GM21447 (cell line): ENCODE measurements at regions not wholly inside any gene's neighbourhood (a gene's known extent, or its start where the extent isn't known, plus 50 kb on each side); places are given as distances from the start of the nearest gene placed in this dataset.
"Not testable (repeated sequence)": the region's sequence is repeated elsewhere in the genome, so short reads cannot be mapped to it uniquely, and the experiment has no call there.

ENCODE experiments used
- ATAC-seq: cut with Tn5 transposase; IDR thresholded peaks from one replicate; pipeline ENCODE4 v1.9.1; 2021; ENCODE audit not compliant: unreplicated experiment

DNA sequence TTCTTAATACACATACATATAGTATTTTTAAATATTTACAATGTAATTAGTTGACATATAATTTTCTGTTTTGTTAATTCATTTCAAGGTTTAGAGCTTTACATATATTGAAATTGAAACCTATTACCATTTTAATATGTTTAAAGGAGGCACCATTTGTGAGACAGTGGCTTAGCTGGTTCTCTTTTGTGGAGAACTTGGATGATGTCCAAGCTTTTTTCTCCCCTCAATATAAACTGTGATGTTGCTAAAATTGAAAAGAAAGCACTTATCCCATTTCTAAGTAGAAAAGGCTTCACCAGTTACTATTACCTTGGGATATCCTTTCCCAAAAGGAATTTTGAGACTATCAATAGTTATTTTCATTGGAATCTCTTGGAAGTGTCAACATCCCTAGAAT lies 707.2 kb downstream of the NTRK3 start:
- no peak for ATAC-seq

DNA sequence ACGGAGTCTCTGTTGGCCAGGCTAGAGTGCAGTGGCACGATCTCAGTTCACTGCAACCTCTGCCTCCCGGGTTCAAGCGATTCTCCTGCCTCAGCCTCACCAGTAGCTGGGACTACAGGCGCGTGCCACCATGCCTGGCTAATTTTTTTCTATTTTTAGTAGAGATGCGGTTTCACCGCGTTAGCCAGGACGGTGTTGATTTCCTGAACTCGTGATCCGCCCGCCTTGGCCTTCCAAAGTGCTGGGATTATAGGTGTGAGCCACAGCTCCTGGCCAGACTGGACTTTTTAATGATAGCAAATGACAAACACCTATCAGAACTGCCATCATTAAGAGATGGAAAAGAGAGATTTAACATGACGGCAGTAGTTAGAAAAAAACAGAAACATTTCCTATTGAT lies 707.9 kb downstream of the NTRK3 start:
- not testable (repeated sequence) for ATAC-seq

DNA sequence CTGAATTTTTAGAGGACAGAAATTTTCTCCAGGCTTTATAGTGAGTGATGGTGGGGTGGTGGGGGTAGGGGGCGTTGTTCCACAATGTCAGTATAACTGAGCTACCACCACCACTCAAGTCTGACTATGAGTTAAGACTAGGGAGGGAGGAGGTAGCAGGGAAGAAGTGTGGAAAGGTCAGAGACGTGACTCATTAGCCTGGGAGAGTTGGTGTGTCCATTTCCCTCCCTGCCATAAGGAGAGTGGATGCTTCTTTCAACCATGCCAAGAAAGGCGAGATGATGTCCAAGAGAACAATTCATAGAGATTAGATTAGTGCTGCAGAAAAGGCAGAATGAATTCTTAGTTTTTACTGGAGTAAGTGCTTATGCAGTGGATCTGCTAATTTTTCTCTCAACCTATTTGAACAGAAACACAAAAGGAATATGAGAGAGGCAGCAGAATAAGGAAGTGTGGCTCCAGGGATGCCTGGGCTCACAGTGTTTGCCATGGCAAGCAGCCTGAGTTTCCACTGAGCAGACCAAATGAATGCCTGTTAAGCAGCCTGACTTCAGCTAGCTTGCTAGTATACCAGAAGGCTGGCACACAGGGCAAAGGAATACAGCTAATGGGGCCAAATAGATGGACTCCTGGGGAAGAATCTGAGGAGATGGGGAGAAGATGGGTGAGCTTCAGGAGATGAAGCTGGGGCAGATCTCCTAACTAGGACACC lies 708.9 kb downstream of the NTRK3 start:
- ATAC-seq: no peak

DNA sequence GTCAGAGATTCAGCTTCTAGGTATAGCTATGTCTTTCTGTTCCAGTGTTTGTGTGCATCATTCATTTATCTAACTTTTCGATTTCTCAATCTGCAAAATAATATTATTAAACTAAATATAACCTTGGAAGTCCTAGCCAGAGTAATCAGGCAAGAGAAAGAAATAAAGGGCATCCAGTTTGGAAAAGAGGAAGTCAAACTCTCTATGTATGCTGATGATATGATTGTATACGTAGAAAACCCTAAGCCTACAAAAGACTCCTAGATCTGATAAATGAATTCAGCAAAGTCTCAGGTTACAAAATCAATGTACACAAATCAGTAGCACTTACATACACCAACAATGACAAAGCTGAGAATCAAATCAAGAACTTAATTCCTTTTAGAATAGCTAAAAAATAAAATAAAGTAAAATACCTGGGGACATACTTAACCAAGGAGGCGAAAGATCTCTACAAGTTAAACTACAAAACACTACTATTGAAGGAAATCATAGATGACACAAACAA lies 718.2 kb downstream of the NTRK3 start:
- ATAC-seq: no peak

DNA sequence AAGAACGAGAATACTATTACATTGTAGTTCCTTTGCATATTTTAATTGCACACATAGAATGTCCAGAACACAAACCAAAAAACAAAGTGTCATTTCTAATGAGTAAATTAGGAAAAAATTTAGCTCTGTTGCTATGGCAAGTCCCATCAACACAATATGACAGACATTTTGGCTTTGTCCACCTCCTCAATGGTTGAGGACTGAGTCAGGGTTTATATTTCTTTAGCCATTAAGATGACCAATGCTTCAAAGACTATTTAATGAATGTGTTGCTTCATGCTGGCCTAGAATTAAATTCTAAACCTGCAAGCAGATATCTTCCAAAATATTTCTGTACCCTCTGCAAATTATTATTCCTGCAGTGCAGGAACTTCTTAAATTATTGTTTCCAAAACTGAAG lies 719.2 kb downstream of the NTRK3 start:
- no peak for ATAC-seq

DNA sequence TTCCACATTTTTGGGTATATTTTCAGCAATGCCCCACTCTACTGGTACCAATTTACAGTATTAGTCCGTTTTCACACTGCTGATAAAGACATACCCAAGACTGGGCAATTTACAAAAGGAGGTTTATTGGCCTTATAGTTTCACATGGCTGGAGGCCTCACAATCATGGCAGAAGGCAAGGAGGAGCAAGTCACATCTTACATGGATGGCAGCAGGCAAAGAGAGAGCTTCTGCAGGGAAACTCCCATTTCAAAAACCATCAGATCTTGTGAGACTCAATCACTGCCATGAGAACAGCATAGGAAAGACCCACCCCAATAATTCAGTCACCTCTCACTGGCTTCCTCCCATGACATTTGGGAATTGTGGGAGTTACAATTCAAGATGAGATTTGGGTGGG lies 722.9 kb downstream of the NTRK3 start:
- ATAC-seq: not testable (repeated sequence)

DNA sequence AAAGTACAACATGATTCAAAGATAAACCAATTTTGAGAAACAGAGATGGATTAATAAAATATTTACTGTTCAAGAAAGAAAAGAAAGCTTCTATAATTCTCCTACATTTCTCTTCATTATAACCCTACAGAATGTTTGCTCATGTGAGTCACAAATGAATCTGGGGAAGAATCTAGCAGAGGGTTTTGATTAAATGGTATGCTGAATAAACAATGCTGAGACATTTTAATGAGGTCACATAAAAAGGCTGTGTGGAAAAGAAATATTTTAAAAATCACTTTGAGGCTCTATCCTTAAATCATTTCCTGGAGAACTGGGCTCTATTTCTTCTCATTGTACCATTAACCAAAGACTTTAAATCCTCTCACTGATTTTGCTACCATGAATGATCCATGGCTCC lies 727.7 kb downstream of the NTRK3 start:
- no peak for ATAC-seq

DNA sequence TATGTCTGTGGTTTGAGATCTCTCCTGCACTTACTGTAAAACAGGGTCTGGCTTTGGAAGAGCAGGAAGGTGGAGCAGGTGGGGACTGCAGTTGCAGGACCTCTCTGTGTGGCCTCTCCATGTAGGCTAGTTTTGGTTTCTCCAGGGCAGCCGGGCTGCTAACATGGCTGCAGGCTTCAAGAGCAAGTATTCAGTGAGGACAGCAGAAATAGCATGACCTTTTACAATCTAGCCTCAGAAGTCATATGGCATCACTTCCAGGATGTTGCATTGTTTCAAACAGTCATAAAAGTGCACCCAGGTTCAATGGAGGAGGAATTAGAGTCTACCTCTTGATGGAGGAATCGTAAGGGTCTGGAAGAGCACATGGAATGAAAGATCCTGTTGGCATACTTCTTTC lies 728.7 kb downstream of the NTRK3 start:
- ATAC-seq: no peak

DNA sequence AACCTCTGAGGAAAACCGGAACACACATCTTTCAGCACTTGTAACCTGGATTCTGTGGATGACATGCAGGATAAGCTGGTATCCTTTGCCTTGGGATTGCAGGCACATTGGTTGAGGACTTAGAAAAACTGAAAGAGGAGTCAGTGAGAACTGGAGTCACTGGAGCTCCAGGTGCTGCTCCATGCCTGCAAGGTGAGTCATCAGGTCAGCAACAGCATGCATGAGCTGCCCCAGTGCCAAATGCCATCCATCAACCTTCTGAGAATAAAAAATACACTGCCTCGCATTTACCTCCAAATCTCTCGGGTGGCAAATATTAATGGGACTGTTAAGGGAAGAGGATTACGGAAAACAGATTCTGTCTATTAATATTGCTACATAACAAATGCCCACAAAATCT lies 729.1 kb downstream of the NTRK3 start:
- ATAC-seq: no peak

DNA sequence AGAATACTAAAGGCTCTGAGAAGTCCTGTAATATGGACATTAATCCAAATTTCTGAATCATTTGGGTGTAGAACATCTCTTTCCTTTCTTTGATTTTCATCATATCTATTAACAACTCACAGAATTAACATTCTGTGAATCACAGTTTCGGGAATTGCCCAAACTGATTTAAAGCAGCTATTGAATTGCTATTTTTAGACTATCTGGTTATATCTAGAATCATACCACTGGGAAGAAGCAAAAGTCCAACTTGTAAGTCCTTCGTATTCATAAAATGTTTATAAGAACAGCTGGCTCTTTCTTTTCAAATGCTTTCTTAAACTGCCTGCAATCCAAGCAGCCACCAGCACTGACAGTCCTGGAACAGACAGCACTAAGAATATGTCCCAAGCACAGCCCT lies 733.0 kb downstream of the NTRK3 start:
- ATAC-seq: no peak

DNA sequence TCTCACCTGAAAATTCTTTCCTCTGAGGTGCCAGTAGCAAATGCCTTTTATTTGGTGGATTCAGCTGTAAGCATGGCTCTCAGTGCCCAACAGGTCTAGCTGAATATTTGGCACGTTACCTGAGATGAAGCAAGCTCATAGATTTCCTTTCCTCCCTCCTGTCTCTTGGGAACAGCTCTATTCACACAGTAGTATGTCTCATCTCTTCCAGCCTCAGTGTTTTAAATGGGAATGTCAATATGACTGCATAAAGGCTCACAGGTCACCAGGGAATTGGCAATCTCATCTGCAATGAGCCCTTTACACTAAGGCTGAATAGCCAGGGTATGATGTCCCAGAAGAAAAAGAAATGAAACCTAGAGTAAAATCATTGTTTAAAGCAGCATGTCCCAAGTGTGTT lies 733.5 kb downstream of the NTRK3 start:
- ATAC-seq: no peak

DNA sequence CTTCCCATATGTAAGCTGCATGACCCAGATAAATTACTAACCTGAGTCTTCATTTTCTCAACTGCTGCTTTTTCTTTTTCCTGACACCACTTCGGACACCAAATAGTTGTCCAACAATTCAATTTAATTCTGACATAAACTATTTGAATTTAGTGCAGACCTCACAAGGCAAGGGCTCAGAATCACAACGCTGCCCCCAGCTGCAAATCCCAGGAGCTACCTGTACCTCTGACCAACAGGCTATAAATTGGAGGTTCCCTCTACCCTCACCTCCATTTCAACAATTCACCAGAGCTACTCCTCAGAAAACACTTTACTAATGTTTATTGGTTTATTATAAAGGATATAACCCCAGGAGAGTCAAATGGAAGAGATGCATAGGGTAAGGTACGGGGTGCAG lies 737.6 kb downstream of the NTRK3 start:
- no peak for ATAC-seq

DNA sequence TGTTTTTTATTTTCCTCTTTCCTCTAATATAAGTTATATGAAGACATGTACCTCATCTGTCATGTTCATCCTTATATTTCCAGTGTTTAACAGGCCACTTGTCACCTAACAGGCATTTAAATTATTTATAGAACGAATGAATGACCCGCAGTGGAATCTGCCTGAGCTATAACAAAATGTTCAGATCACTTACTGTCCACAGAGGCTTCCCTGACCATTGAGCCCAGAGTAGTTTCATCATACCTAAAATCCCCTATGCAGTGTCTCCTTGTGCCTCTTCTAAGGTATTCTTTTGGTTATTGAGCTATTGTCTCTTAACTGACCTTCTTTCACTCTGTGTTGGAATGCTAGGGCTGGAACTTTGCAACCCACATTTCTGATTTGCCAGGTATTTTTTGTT lies 748.5 kb downstream of the NTRK3 start:
- no peak for ATAC-seq

DNA sequence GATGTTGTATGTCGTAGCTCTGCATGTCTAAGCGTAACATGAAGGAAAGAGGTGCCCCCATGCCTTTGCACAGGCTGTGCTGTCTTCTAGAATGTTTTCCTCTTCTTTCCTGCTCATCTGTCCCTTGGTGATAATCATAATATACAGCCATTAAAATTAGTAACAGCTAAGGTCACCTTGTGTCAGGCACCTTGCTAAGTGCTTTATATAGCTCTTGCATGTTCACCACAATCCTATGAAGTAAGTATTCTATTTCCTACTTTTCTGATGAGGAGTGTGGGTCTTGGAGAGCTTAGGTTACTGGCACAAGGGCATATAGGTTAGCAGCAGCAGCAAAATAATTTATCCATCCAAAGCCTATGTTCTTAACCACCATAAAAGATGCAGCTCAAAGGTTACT lies 754.4 kb downstream of the NTRK3 start:
- ATAC-seq: no peak

DNA sequence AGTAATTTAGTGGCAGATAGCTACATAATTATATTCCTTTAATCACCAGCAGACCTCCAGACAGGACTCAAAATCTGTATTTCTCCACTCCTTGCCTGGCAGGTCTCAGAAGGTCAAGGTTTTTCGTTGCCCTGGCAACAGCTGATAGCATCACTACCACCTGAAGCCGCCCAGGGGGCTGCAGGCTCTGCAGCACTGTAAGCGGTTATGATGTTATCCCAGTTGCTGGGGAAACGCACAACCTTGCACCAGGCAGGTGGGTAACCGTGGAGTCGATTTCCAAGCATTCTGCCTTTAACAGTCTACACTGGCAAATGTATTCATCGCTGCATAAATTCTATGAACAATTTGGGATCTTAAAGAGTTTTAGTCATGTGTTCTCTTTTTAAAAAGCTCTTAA lies 756.3 kb downstream of the NTRK3 start:
- ATAC-seq: no peak

DNA sequence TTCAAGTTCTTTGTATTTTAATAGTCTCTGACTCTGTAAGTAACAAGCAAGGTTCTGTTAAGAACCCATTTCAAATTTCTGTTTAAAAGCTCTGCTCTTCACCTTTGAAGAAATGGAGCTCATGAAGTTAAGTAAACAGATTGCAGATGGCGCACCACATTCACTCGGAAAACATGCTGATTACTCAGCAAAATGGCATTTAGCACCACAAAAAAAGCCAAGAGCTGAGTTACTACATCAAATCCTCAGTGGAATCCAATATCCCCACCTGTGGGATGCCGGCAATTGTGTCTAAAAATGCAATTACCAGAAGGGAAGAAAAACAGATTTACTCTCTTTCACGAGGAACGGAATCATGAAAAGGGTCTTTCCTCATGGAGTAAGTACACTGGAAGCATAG lies 758.0 kb downstream of the NTRK3 start:
- no peak for ATAC-seq

DNA sequence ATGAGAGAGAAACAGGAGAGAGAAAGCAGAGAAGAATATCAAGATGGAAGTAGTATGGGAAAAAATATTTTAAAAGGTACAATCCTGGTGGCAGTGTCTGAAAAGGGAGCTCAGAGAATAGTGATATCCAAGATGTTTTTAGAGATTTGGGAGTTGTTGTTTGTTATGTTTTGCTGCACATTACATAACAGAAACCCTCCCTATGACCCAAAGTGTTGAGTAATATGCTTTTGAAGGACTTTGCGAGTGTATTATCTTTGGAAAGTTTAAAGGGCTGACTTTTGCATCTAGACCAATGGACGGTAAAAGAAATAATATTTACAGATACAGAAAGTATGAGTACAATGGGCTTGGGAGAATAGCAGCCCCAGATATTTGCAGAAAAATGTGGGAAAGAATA lies 759.7 kb downstream of the NTRK3 start:
- no peak for ATAC-seq

DNA sequence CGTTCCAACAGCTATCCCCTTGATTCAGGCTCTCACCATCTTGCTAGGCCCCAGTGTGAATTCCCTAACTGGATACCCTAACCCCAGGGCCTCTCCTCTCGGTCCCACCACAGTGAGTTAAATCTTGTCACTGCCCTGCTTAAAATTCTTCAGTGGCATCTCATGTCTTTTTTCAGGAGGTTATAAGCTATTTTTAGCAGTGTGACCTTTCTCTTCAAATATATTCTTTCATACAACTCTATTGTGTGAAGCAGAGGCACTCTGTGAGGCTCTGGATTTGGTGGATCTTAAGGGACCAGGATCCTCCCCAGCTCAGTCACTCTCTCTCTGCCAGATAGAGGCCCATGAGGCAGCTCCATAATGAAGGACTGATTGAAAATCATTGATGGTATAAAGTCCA lies 760.4 kb downstream of the NTRK3 start:
- ATAC-seq: no peak

DNA sequence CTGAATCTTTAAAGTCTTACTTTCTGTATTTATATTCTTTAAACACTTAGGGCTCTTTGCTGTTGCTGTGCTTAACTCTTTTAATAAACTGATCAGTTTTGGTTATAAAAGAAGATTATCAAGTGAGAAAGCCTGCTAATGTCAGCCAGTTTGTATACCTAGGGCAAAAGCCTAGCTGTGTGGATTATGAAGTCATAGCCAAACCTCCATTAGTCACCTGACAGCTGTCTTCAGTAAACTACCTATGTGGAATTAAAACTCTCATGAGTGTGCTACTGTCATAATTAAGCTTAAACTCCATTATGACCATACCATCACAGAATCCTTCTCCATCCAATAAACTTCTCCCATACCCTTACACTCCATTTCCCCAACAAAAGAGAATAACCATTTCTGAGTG lies 762.7 kb downstream of the NTRK3 start:
- ATAC-seq: no peak

DNA sequence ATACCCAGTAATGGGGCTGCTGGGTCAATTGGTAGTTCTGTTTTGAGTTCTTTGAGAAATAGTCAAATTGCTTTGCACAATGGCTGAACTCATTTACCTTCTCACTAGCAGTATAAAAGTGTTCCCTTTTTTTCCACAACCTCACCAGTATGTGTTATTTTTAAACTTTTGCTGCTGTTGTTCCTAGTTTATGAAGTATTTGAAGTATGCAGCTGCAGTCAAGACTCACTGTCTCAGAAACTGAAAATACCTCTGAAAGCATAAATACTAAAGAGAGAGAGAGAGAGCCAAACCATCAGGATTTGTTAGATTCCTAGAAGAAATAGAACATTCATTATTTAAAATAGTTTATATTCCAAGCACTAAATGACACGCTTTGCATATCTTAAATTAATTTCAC lies 764.2 kb downstream of the NTRK3 start:
- no peak for ATAC-seq

DNA sequence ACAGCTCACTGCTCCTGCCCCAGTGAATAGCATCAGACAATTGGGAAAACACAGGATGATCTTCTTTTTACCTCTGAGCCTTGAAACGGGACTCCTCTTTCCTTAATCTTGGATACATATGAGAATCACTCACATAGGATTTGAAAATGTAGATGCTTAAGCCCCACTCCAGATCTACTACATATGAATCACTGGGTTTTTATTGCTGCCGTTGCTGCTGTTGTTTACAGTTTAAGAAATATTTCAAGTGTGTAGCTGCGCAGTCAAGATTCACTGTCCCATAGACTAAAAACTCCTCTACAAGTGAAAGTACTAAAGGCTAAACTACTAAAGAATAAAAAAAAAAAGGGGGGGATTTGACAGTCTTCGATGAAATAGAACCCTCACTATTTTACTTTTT lies 765.9 kb downstream of the NTRK3 start:
- ATAC-seq: no peak

DNA sequence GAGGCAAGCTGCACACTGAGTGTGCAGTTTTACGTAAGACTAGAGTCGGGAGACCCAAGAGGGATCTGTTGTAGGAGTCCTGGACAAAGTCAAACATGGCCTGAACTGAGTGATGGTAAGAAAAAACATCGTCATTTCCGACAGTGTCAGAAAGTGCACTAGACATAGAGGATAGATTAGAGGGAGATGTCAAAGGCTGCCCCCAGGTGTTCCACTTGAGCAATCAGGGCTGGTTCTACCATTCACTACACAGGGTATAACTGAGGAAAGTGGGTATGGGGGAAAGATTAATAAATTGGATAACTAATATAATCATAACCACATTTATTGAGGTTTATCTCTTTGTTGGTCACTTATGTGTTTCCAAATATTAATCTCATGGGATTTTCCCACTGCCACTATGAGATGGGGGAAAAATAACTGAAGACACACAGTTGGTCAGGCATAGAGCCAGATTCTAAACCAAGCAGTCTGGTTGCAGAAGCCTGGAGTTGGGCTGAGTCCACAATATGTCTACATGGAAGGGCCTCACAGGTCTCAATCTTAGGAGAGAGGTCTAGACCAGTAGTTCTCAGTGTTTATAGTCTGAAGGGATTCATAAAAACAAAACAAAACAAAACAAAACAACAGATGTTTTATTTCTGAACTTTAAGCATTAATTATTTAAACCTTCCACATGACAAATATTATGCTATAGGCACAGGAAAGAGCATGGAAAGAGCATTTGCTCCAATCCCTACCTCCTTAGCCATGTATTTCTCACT lies 766.5 kb downstream of the NTRK3 start:
- ATAC-seq: no peak

DNA sequence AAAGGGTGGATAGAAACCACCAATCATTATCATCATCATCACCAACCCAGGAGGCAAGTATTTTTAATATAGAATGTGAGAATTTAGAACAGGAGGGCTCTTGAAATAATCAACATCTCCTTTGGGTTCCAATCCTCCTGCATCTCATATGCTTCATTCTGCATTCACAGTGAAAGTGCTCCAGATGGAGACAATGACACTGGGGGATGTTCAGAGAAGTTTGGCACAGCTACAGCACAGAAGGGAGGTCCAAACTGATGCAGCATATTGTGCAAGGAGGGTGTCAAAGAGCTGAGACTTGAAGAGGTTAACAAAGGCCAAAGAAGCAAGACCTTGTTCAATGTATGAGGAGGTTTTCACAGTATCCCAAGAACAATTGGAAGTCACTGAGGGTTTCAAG lies 767.1 kb downstream of the NTRK3 start:
- ATAC-seq: no peak
